ENCODE measurements at regions not wholly inside any gene's neighbourhood (a gene's known extent, or its start where the extent isn't known, plus 50 kb on each side); places are given as distances from the start of the nearest gene placed in this dataset.

- peak overlapping the region in 1 of 4 experiments; percentile 25 for H3K4me3 ChIP-seq (replicated peaks in 1 of 4; ENCODE audit: control extremely low read depth in 1 of 4, insufficient read depth in 1 of 4, low read depth in 3 of 4, low read length in 4 of 4)
Measured at GRCh38 chr9:107425101-107426025, 64.2 kb downstream of the KLF4 start.

GRCh38 chr9:107423540-107423939 lies 66.0 kb downstream of the KLF4 start:
- TF ChIP-seq, protein P1, sequence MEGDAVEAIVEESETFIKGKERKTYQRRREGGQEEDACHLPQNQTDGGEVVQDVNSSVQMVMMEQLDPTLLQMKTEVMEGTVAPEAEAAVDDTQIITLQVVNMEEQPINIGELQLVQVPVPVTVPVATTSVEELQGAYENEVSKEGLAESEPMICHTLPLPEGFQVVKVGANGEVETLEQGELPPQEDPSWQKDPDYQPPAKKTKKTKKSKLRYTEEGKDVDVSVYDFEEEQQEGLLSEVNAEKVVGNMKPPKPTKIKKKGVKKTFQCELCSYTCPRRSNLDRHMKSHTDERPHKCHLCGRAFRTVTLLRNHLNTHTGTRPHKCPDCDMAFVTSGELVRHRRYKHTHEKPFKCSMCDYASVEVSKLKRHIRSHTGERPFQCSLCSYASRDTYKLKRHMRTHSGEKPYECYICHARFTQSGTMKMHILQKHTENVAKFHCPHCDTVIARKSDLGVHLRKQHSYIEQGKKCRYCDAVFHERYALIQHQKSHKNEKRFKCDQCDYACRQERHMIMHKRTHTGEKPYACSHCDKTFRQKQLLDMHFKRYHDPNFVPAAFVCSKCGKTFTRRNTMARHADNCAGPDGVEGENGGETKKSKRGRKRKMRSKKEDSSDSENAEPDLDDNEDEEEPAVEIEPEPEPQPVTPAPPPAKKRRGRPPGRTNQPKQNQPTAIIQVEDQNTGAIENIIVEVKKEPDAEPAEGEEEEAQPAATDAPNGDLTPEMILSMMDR (conservative IDR thresholded peaks at IDR 0.05 in 1 of 2, IDR thresholded peaks at IDR 0.05 in 1 of 2; ENCODE audit: low read depth in 1 of 2, low read length in 2 of 2), result no peak
- TF ChIP-seq EZH2 (IDR thresholded peaks at IDR 0.05; ENCODE audit: low read length, missing control alignments), result no peak
- Histone ChIP-seq H3K79me2 (ENCODE audit: control insufficient read depth, insufficient read depth, low read length) (no peaks in the 10 kb centered on the region), H3K27ac (ENCODE audit: insufficient read depth, low read length) (no peak overlapping the region), H2AFZ (ENCODE audit: low read length) (no peak overlapping the region), H3K27me3 (ENCODE audit: control insufficient read depth, insufficient read depth, low read length) (no peaks in the 10 kb centered on the region), H3K4me3 (replicated peaks in 1 of 4; ENCODE audit: control extremely low read depth in 1 of 4, insufficient read depth in 1 of 4, low read depth in 3 of 4, low read length in 4 of 4) (no peak overlapping the region), H3K36me3 (ENCODE audit: control insufficient read depth, insufficient read depth, low read length) (no peaks in the 10 kb centered on the region), H3K9me3 (ENCODE audit: control insufficient read depth, insufficient read depth, low read depth, low read length) (no peaks in the 10 kb centered on the region), H3K4me1 (ENCODE audit: control insufficient read depth, extremely low read depth, insufficient read depth, low read length) (no peaks in the 10 kb centered on the region), H3K9ac (ENCODE audit: insufficient read depth, low read length) (no peak overlapping the region), H4K20me1 (ENCODE audit: control insufficient read depth, extremely low read depth, insufficient read depth, low read length) (no peaks in the 10 kb centered on the region), H3K4me2 (ENCODE audit: extremely low read depth, insufficient read depth, low read length) (no peak overlapping the region)
- no peak for DNase-seq (ENCODE audit: low read depth in 2 of 2)

More at GRCh38 chr9:107425101-107426025, 64.2 kb downstream of the KLF4 start:
- no peak overlapping the region for H3K4me2 ChIP-seq (ENCODE audit: extremely low read depth, insufficient read depth, low read length)
- no peak overlapping the region for H3K9ac ChIP-seq (ENCODE audit: insufficient read depth, low read length)
- H4K20me1 ChIP-seq (ENCODE audit: control insufficient read depth, extremely low read depth, insufficient read depth, low read length), result no peaks in the 10 kb centered on the region
- no peaks in the 10 kb centered on the region for H3K36me3 ChIP-seq (ENCODE audit: control insufficient read depth, insufficient read depth, low read length)
- peak overlapping the region; percentile 67 for H2AFZ ChIP-seq (ENCODE audit: low read length)
- H3K4me1 ChIP-seq (ENCODE audit: control insufficient read depth, extremely low read depth, insufficient read depth, low read length), result no peaks in the 10 kb centered on the region
- H3K27ac ChIP-seq (ENCODE audit: insufficient read depth, low read length), result no peak overlapping the region
- peak; percentile 41 to 69 for DNase-seq (ENCODE audit: low read depth in 2 of 2)
- no peaks in the 10 kb centered on the region for H3K27me3 ChIP-seq (ENCODE audit: control insufficient read depth, insufficient read depth, low read length)
- H3K9me3 ChIP-seq (ENCODE audit: control insufficient read depth, insufficient read depth, low read depth, low read length), result no peaks in the 10 kb centered on the region
- no peak for TF ChIP-seq EZH2 (IDR thresholded peaks at IDR 0.05; ENCODE audit: low read length, missing control alignments)
- TF ChIP-seq, protein P1 (conservative IDR thresholded peaks at IDR 0.05 in 1 of 2, IDR thresholded peaks at IDR 0.05 in 1 of 2; ENCODE audit: low read depth in 1 of 2, low read length in 2 of 2), result peak; percentile 85 to 88
- no peaks in the 10 kb centered on the region for H3K79me2 ChIP-seq (ENCODE audit: control insufficient read depth, insufficient read depth, low read length)

DNA sequence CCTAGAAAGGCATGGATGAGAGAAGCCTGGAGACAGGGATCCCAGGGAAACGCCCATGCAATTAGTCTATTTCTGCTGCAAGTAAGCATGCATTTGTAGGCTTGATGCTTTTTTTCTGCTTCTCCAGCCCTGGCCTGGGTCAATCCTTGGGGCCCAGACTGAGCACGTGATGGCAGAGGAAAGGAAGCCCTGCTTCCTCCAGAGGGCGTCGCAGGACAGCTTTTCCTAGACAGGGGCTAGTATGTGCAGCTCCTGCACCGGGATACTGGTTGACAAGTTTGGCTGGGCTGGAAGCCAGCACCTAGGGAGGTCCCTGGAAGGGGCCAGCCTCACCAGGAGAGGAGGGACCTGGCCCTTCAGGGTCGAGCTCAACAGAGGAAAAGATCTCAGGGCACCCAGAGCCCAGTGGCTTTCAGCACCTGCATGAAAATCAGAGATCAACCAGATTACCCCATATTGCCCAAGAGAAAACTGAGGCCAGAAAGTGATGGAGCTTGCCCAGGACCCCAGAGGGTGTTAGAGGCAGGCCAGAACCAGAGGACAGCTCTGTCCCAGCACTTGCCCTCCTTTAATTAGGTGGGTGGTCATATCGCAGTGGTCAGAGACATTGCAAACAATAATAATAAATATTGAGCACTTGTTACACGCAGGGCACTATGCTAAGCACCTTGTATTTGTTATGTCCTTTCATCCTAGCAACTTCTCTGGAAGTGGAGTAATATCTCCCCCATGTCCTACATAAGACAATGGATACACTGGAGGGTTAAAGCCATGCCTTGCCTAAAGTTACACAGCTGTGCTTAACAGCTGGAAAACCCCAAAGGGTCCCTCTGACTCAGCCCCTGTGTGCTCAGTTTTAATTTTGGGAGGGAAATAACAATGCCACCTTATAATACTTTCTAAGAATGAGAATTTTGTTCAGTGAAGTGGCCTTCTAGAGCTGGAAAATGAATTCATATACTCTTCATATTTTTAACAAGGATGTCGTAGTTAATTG lies 67.1 kb downstream of the KLF4 start:
- no peak overlapping the region for H3K4me2 ChIP-seq (ENCODE audit: extremely low read depth, insufficient read depth, low read length)
- no peaks in the 10 kb centered on the region for H3K36me3 ChIP-seq (ENCODE audit: control insufficient read depth, insufficient read depth, low read length)
- no peak overlapping the region for H3K27ac ChIP-seq (ENCODE audit: insufficient read depth, low read length)
- no peaks in the 10 kb centered on the region for H4K20me1 ChIP-seq (ENCODE audit: control insufficient read depth, extremely low read depth, insufficient read depth, low read length)
- no peaks in the 10 kb centered on the region for H3K27me3 ChIP-seq (ENCODE audit: control insufficient read depth, insufficient read depth, low read length)
- H3K9ac ChIP-seq (ENCODE audit: insufficient read depth, low read length), result no peak overlapping the region
- H2AFZ ChIP-seq (ENCODE audit: low read length), result no peak overlapping the region
- no peaks in the 10 kb centered on the region for H3K9me3 ChIP-seq (ENCODE audit: control insufficient read depth, insufficient read depth, low read depth, low read length)
- no peaks in the 10 kb centered on the region for H3K79me2 ChIP-seq (ENCODE audit: control insufficient read depth, insufficient read depth, low read length)
- TF ChIP-seq, protein P1 (conservative IDR thresholded peaks at IDR 0.05 in 1 of 2, IDR thresholded peaks at IDR 0.05 in 1 of 2; ENCODE audit: low read depth in 1 of 2, low read length in 2 of 2), result peak; percentile 68 to 73
- no peak for TF ChIP-seq EZH2 (IDR thresholded peaks at IDR 0.05; ENCODE audit: low read length, missing control alignments)
- DNase-seq (ENCODE audit: low read depth in 2 of 2), result peak; percentile 45 to 79
- H3K4me1 ChIP-seq (ENCODE audit: control insufficient read depth, extremely low read depth, insufficient read depth, low read length), result no peaks in the 10 kb centered on the region
- no peak overlapping the region for H3K4me3 ChIP-seq (replicated peaks in 1 of 4; ENCODE audit: control extremely low read depth in 1 of 4, insufficient read depth in 1 of 4, low read depth in 3 of 4, low read length in 4 of 4)
